ENCODE measurements at regions not wholly inside any gene's neighbourhood (a gene's known extent, or its start where the extent isn't known, plus 50 kb on each side); places are given as distances from the start of the nearest gene placed in this dataset.
"Not testable (repeated sequence)": the region's sequence is repeated elsewhere in the genome, so short reads cannot be mapped to it uniquely, and the experiment has no call there.

DNA sequence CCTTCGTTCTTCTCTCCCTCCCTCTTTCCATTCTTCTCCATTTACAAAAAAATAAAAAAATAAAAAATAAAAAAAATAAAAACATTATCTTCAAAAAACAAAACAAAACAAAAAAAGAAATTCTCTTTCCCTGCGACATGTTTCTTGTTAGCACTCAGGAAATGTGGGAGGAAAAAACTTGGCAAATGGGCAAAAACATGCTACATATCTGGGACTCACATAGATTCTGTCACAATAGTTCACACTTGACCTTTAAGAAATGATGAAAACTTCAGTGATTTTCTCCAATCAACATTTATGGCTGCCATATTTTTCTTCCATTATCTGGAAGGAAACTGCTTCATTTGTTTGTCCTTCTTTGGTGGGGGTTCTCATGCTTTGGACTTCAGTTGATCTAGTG lies 109.3 kb downstream of the PRKAB2 start:
- DNase-seq (ENCODE audit: low spot score), result no peak

DNA sequence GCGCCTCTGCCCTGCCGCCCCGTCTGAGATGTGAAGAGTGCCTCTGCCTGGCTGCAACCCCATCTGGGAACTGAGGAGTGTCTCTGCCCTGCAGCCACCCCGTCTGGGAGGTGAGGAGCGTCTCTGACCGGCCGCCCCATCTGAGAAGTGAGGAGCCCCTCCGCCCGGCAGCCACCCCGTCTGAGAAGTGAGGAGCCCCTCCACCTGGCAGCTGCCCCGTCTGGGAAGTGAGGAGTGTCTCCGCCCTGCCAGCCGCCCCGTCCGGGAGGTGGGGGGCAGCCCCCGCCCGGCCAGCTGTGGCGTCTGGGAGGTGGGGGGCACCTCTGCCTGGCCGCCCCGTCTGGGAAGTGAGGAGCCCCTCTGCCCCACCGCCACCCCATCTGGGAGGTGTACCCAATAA lies 110.4 kb downstream of the PRKAB2 start:
- not testable (repeated sequence) for DNase-seq (ENCODE audit: low spot score)

DNA sequence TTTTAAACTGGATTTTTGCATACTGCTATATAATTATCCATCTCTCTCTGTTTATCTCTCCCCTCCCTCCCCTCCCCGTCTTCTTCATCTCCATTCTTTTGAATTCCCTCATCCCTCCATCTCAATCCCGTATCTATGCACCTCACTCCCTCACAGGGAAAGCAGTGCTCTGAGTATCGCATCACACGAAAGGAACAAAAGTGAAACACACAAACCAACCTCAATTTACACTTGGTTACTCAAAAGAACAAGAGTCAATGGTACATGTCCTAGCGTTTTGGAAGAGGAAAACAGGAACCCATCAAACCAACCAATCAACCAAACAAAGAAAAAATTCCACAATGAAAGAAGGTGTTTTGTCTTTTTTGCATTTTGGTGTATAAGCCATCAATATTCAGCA lies 115.1 kb downstream of the NBPF12 start:
- no peak for DNase-seq (ENCODE audit: low spot score)

GRCh38 chr1:147052677-147053076 lies 114.6 kb downstream of the NBPF12 start:
- DNase-seq (ENCODE audit: low spot score), result no peak

DNA sequence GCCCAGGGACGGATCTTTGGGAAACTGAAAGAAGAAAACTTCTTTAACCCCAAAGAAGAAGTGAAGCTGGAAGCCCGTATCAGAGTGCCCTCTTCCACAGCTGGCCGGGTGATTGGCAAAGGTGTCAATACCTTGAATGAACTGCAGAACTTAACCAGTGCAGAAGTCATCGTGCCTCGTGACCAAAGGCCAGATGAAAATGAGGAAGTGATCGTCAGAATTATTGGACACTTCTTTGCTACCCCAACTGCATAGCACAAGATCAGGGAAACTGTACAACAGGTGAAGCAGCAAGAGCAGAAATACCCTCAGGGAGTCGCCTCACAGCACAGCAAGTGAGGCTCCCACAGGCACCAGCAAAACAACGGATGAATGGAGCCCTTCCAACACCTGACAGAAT lies 114.0 kb downstream of the NBPF12 start:
- no peak for DNase-seq (ENCODE audit: low spot score)

- DNase-seq (ENCODE audit: low spot score), result no peak
Observed at GRCh38 chr1:147051136-147051535, 113.0 kb downstream of the NBPF12 start.

GRCh38 chr1:147050654-147051053 lies 112.5 kb downstream of the NBPF12 start:
- DNase-seq (ENCODE audit: low spot score), result no peak

DNA sequence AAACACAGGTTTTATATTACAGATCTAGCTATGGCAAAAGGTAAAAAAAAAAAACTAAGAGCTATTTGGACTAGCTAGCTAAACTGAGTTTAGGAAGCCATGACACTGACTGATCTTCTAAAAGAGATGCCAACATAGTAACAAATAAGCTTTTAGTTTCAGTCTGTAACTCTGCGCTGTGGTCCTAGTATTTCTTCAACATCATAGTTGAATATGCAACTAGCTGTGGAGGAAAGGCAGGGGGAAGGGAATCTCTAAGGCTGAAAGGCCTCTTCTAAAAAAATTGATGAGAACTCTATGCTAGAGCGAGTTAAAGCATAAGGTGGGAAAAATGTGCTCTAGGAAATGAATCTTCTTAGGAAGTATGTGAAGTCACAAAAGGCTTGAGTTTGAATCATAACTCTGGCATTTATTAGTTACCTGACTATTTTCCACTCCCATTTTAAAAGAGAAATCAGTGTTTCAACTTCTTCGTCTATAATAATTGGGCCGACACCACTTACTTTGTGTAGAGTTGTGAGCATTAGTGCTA lies 108.8 kb downstream of the NBPF12 start:
- not testable (repeated sequence) for DNase-seq (ENCODE audit: low spot score)

DNA sequence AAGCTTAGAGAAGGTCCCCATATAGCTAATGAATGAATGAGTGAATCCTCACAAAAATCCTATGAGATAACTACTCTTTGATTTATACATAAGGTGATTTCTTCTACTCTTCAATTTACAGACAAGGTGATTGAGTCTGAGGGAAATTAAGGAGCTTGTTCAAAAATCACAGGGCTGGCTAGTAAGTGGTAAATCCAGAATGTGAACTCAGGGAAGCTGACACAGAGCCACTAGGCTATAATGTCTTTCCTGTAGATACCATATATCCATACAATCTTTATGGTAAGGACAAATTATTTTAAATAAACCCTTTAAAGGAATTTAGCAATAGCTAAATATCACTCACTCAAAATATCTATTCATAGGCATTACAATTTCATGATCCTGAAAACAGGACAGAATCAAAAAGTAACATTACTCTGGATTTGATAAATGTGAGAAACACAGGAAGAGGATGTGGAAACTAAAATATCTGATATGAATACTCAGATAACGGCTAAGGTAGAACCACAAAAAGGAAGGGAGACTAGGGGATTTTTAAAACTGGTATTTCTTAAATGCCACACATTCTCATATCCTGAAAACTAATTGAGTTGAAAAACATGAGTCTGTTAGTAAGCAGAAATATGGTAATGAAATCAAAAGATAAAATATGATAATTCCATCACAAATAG lies 108.2 kb downstream of the NBPF12 start:
- no peak for DNase-seq (ENCODE audit: low spot score)

Data from GM03348 (cell line).